SU-DHL-6 (cell line): ENCODE measurements at regions not wholly inside any gene's neighbourhood (a gene's known extent, or its start where the extent isn't known, plus 50 kb on each side); places are given as distances from the start of the nearest gene placed in this dataset.

Source experiments
- EZH2phosphoT487 ChIP-seq: fragments of 200-600 bp; sonication (generic), shearing (Covaris generic); conservative IDR thresholded peaks from 2 replicates; pipeline ENCODE4 v1.6.1; 2018; ENCODE audit warnings: mild to moderate bottlenecking, antibody characterized with exemption, low read length, moderate library complexity, mixed read lengths
- TF ChIP-seq, protein P1 (sequence below): fragments of 200-600 bp; sonication (generic); IDR thresholded peaks from one replicate; pipeline ENCODE4 v1.5.1; 2017; ENCODE audit warnings: antibody characterized with exemption, mild to moderate bottlenecking, low read length, moderate library complexity; ENCODE audit not compliant: insufficient read depth, poor library complexity, severe bottlenecking

DNA sequence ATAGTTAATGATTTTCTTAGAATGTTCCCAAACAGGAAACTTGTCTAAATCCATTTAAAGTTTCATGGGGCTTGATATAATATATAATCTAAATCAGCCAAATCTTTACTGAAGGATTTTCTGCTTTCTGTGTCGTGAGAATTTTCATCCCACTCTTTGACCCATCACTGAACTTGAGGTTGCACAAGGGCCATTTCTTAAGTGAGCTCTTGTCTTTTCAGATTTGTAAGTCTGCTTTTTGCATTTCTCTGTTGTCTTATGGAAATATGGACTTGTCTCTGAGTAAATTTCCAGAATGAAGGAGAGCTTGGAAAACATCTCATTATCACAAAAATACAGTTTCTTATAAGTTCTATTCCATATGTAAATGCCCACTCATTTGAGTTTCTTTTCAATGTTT is 149.2 kb upstream of the ARRDC3 start:
- TF ChIP-seq, protein P1, sequence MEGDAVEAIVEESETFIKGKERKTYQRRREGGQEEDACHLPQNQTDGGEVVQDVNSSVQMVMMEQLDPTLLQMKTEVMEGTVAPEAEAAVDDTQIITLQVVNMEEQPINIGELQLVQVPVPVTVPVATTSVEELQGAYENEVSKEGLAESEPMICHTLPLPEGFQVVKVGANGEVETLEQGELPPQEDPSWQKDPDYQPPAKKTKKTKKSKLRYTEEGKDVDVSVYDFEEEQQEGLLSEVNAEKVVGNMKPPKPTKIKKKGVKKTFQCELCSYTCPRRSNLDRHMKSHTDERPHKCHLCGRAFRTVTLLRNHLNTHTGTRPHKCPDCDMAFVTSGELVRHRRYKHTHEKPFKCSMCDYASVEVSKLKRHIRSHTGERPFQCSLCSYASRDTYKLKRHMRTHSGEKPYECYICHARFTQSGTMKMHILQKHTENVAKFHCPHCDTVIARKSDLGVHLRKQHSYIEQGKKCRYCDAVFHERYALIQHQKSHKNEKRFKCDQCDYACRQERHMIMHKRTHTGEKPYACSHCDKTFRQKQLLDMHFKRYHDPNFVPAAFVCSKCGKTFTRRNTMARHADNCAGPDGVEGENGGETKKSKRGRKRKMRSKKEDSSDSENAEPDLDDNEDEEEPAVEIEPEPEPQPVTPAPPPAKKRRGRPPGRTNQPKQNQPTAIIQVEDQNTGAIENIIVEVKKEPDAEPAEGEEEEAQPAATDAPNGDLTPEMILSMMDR, result no peak
- no peak for TF ChIP-seq EZH2phosphoT487
